GM23338 (cell line): ENCODE measurements at regions not wholly inside any gene's neighbourhood (a gene's known extent, or its start where the extent isn't known, plus 50 kb on each side); places are given as distances from the start of the nearest gene placed in this dataset.
"Not testable (repeated sequence)": the region's sequence is repeated elsewhere in the genome, so short reads cannot be mapped to it uniquely, and the experiment has no call there.

ENCODE experiments used
- ATAC-seq: fragments of 200-7000 bp; cut with Tn5 transposase; 3 replicates; pipeline ENCODE4 v1.9.1; 2020
- DNase-seq: peaks from one replicate; pipeline ENCODE4 v3.0.0-alpha.2; 2015; ENCODE audit warnings: low spot score
- H2AFZ ChIP-seq: fragments of 200-600 bp; sonication (generic); 2 replicates; pipeline ENCODE4 v1.8.0; 2016; ENCODE audit warnings: antibody characterized with exemption, mild to moderate bottlenecking, moderate library complexity
- H3F3A ChIP-seq: fragments of 200-600 bp; sonication (generic); replicated peaks from 2 replicates; pipeline ENCODE4 v1.8.0; 2017; ENCODE audit warnings: antibody characterized with exemption, mixed run types, low read depth
- H3K27ac ChIP-seq: fragments of 200-600 bp; sonication (generic); 2 replicates; pipeline ENCODE4 v1.6.1; 2016; ENCODE audit warnings: low read depth
- H3K27me3 ChIP-seq: fragments of 200-600 bp; sonication (generic); 2 replicates; pipeline ENCODE4 v1.8.0; 2016; ENCODE audit warnings: mild to moderate bottlenecking, mixed run types, moderate library complexity; ENCODE audit not compliant: insufficient read depth
- H3K36me3 ChIP-seq: fragments of 200-600 bp; sonication (generic); 2 replicates; pipeline ENCODE4 v1.8.0; 2016; ENCODE audit warnings: mild to moderate bottlenecking; ENCODE audit not compliant: insufficient read depth
- H3K4me1 ChIP-seq: fragments of 200-600 bp; sonication (generic); 2 replicates; pipeline ENCODE4 v1.8.0; 2016; ENCODE audit warnings: mild to moderate bottlenecking, moderate library complexity; ENCODE audit not compliant: insufficient read depth
- H3K4me2 ChIP-seq: fragments of 200-600 bp; sonication (generic); 2 replicates; pipeline ENCODE4 v1.7.1; 2017; ENCODE audit warnings: mixed run types
- H3K4me3 ChIP-seq: fragments of 200-600 bp; sonication (generic); 2 replicates; pipeline ENCODE4 v1.6.1; 2016; ENCODE audit warnings: mixed run types
- H3K79me2 ChIP-seq: fragments of 200-600 bp; sonication (generic); replicated peaks from 2 replicates; pipeline ENCODE4 v1.8.0; 2017; ENCODE audit warnings: mild to moderate bottlenecking; ENCODE audit not compliant: insufficient read depth
- H3K9me2 ChIP-seq: fragments of 200-600 bp; sonication (generic); 2 replicates; pipeline ENCODE4 v1.8.0; 2017; ENCODE audit not compliant: insufficient read depth
- H4K20me1 ChIP-seq: fragments of 200-600 bp; sonication (generic); replicated peaks from 2 replicates; pipeline ENCODE4 v1.8.0; 2017; ENCODE audit warnings: mild to moderate bottlenecking; ENCODE audit not compliant: insufficient read depth
- H3K27ac Mint-ChIP-seq: 2 replicates; pipeline ENCODE4 v1.8.0; 2020; ENCODE audit warnings: inconsistent platforms, mild to moderate bottlenecking, moderate library complexity, mixed read lengths
- H3K27me3 Mint-ChIP-seq: 3 replicates; pipeline ENCODE4 v1.8.0; 2022; ENCODE audit warnings: low read depth, mild to moderate bottlenecking, moderate library complexity, mixed read lengths, inconsistent platforms; ENCODE audit not compliant: insufficient read depth, poor library complexity
- H3K36me3 Mint-ChIP-seq: 3 replicates; pipeline ENCODE4 v1.8.0; 2021; ENCODE audit warnings: low read depth, mild to moderate bottlenecking, inconsistent platforms, moderate library complexity, mixed read lengths
- H3K4me1 Mint-ChIP-seq: 3 replicates; pipeline ENCODE4 v1.8.0; 2020; ENCODE audit warnings: mild to moderate bottlenecking, inconsistent platforms, mixed read lengths
- H3K4me3 Mint-ChIP-seq: 3 replicates; pipeline ENCODE4 v1.8.0; 2021; ENCODE audit warnings: moderate library complexity, mild to moderate bottlenecking, inconsistent platforms, mixed read lengths
- H3K9me3 Mint-ChIP-seq: 3 replicates; pipeline ENCODE4 v1.8.0; 2020; ENCODE audit warnings: moderate library complexity, mild to moderate bottlenecking, inconsistent platforms, mixed read lengths
- EZH2 ChIP-seq: fragments of 200-600 bp; sonication (generic); IDR thresholded peaks from one replicate; pipeline ENCODE4 v1.8.0; 2017; ENCODE audit warnings: antibody characterized with exemption, mild to moderate bottlenecking, low read depth; ENCODE audit not compliant: unreplicated experiment
- JUNB ChIP-seq: IDR thresholded peaks from one replicate; pipeline ENCODE4 v1.6.1; 2016; ENCODE audit warnings: antibody characterized with exemption; ENCODE audit not compliant: unreplicated experiment
- NANOG ChIP-seq: IDR thresholded peaks from 2 replicates; pipeline ENCODE4 v1.6.1; 2016; ENCODE audit warnings: antibody characterized with exemption, borderline replicate concordance
- POLR2AphosphoS5 ChIP-seq: IDR thresholded peaks from 2 replicates; pipeline ENCODE4 v1.6.1; 2016; ENCODE audit warnings: antibody characterized with exemption, low read depth
- TF ChIP-seq, protein P1 (sequence below), 2 experiments: fragments of 200-600 bp in 1 of 2; sonication (generic) in 1 of 2; conservative IDR thresholded peaks; 2 replicates each; pipeline versions ENCODE4 v1.5.1 to v1.6.1; 2016 to 2017; ENCODE audit warnings: antibody characterized with exemption in 2 of 2, low read depth in 2 of 2, mild to moderate bottlenecking in 2 of 2, moderate library complexity in 1 of 2
- TF ChIP-seq, protein P2 (sequence below): fragments of 250-450 bp; sonication (Bioruptor Pico); IDR thresholded peaks from 2 replicates; pipeline ENCODE4 v1.5.0; 2020; ENCODE audit warnings: mild to moderate bottlenecking, moderate library complexity

DNA sequence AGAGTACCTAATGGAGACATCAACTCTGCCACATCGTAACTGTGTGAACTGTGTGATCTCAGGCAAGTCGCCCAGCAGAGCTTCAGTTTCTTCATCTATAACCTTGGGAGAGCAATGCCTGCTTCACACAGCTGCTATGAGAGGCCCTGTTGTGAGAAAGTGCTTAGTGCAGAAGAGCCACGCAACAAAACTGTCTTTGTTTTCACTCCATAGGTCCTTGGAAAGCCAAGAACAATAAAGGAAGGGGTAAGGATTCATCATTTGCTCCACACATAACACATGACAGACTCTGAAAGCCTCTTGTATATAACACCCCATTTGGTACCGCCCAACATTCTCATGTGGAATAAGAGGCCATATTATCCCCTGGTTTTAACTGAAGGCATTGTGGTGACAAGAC is 231.9 kb upstream of the ISX start:
- no peak overlapping the region for H3K27ac Mint-ChIP-seq
- Histone ChIP-seq H4K20me1 (no peaks in the 10 kb centered on the region), H3K4me2 (no peak overlapping the region), H3F3A (no peaks in the 10 kb centered on the region), H3K4me1 (peaks cover 9% of the 10 kb centered on the region), H3K79me2 (no peaks in the 10 kb centered on the region), H3K27ac (no peak overlapping the region), H2AFZ (peak overlapping the region; percentile 32; the same call in 1 of the 2 replicates), H3K27me3 (no peaks in the 10 kb centered on the region), H3K4me3 (no peak overlapping the region), H3K36me3 (no peaks in the 10 kb centered on the region), H3K9me2 (peaks cover 14% of the 10 kb centered on the region; the same call in 1 of the 2 replicates)
- H3K36me3 Mint-ChIP-seq: peaks cover 3% of the 10 kb centered on the region
- no peak overlapping the region for H3K4me3 Mint-ChIP-seq
- peaks cover 15% of the 10 kb centered on the region for H3K27me3 Mint-ChIP-seq
- DNase-seq: no peak
- peaks cover 74% of the 10 kb centered on the region for H3K9me3 Mint-ChIP-seq
- H3K4me1 Mint-ChIP-seq: peaks cover 30% of the 10 kb centered on the region
- TF ChIP-seq, protein P1, sequence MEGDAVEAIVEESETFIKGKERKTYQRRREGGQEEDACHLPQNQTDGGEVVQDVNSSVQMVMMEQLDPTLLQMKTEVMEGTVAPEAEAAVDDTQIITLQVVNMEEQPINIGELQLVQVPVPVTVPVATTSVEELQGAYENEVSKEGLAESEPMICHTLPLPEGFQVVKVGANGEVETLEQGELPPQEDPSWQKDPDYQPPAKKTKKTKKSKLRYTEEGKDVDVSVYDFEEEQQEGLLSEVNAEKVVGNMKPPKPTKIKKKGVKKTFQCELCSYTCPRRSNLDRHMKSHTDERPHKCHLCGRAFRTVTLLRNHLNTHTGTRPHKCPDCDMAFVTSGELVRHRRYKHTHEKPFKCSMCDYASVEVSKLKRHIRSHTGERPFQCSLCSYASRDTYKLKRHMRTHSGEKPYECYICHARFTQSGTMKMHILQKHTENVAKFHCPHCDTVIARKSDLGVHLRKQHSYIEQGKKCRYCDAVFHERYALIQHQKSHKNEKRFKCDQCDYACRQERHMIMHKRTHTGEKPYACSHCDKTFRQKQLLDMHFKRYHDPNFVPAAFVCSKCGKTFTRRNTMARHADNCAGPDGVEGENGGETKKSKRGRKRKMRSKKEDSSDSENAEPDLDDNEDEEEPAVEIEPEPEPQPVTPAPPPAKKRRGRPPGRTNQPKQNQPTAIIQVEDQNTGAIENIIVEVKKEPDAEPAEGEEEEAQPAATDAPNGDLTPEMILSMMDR (conservative IDR thresholded peaks at IDR 0.05; ENCODE audit: low read depth in 2 of 2): no peak
- no peak for TF ChIP-seq EZH2
- no peak for TF ChIP-seq JUNB
- TF ChIP-seq, protein P2, sequence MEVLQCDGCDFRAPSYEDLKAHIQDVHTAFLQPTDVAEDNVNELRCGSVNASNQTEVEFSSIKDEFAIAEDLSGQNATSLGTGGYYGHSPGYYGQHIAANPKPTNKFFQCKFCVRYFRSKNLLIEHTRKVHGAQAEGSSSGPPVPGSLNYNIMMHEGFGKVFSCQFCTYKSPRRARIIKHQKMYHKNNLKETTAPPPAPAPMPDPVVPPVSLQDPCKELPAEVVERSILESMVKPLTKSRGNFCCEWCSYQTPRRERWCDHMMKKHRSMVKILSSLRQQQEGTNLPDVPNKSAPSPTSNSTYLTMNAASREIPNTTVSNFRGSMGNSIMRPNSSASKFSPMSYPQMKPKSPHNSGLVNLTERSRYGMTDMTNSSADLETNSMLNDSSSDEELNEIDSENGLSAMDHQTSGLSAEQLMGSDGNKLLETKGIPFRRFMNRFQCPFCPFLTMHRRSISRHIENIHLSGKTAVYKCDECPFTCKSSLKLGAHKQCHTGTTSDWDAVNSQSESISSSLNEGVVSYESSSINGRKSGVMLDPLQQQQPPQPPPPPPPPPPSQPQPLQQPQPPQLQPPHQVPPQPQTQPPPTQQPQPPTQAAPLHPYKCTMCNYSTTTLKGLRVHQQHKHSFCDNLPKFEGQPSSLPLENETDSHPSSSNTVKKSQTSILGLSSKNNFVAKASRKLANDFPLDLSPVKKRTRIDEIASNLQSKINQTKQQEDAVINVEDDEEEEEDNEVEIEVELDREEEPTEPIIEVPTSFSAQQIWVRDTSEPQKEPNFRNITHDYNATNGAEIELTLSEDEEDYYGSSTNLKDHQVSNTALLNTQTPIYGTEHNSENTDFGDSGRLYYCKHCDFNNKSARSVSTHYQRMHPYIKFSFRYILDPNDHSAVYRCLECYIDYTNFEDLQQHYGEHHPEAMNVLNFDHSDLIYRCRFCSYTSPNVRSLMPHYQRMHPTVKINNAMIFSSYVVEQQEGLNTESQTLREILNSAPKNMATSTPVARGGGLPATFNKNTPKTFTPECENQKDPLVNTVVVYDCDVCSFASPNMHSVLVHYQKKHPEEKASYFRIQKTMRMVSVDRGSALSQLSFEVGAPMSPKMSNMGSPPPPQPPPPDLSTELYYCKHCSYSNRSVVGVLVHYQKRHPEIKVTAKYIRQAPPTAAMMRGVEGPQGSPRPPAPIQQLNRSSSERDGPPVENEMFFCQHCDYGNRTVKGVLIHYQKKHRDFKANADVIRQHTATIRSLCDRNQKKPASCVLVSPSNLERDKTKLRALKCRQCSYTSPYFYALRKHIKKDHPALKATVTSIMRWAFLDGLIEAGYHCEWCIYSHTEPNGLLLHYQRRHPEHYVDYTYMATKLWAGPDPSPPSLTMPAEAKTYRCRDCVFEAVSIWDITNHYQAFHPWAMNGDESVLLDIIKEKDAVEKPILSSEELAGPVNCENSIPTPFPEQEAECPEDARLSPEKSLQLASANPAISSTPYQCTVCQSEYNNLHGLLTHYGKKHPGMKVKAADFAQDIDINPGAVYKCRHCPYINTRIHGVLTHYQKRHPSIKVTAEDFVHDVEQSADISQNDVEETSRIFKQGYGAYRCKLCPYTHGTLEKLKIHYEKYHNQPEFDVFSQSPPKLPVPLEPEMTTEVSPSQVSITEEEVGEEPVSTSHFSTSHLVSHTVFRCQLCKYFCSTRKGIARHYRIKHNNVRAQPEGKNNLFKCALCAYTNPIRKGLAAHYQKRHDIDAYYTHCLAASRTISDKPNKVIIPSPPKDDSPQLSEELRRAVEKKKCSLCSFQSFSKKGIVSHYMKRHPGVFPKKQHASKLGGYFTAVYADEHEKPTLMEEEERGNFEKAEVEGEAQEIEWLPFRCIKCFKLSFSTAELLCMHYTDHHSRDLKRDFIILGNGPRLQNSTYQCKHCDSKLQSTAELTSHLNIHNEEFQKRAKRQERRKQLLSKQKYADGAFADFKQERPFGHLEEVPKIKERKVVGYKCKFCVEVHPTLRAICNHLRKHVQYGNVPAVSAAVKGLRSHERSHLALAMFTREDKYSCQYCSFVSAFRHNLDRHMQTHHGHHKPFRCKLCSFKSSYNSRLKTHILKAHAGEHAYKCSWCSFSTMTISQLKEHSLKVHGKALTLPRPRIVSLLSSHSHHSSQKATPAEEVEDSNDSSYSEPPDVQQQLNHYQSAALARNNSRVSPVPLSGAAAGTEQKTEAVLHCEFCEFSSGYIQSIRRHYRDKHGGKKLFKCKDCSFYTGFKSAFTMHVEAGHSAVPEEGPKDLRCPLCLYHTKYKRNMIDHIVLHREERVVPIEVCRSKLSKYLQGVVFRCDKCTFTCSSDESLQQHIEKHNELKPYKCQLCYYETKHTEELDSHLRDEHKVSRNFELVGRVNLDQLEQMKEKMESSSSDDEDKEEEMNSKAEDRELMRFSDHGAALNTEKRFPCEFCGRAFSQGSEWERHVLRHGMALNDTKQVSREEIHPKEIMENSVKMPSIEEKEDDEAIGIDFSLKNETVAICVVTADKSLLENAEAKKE (CRISPR knock-in tag): no peak
- TF ChIP-seq NANOG: no peak
- no peak for TF ChIP-seq POLR2AphosphoS5
- no peak for ATAC-seq

DNA sequence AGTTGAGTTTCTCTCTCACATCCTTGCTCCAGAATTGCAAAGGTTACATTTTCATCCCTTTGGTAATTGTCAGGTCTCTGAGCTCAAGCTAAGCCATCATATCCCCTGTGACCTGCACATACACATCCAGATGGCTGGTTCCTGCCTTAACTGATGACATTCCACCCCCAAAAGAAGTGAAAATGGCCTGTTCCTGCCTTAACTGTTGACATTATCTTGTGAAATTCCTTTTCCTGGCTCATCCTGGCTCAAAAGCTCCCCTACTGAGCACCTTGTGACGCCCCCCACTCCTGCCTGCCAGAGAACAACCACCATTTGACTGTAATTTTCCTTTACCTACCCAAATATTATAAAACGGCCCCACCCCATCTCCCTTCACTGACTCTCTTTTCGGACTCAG is 231.4 kb upstream of the ISX start:
- not testable (repeated sequence) for ATAC-seq, H4K20me1 ChIP-seq, H3K27ac Mint-ChIP-seq, H3F3A ChIP-seq, DNase-seq, H3K4me3 Mint-ChIP-seq, H3K4me1 ChIP-seq, H3K27ac ChIP-seq, H3K4me2 ChIP-seq, H3K27me3 ChIP-seq, H3K79me2 ChIP-seq, H3K36me3 ChIP-seq, H3K36me3 Mint-ChIP-seq, H3K4me3 ChIP-seq
- H3K9me3 Mint-ChIP-seq: peaks cover 75% of the 10 kb centered on the region
- H3K27me3 Mint-ChIP-seq: peaks cover 15% of the 10 kb centered on the region
- Histone ChIP-seq H2AFZ (peak overlapping the region; percentile 32; the same call in 1 of the 2 replicates), H3K9me2 (peaks cover 10% of the 10 kb centered on the region; the same call in 1 of the 2 replicates)
- peaks cover 34% of the 10 kb centered on the region for H3K4me1 Mint-ChIP-seq
